PC-3 (cell line): ENCODE measurements at regions not wholly inside any gene's neighbourhood (a gene's known extent, or its start where the extent isn't known, plus 50 kb on each side); places are given as distances from the start of the nearest gene placed in this dataset.

Experiments used
- ATAC-seq: fragments of 200-7000 bp; cut with Tn5 transposase; 2 replicates; pipeline ENCODE4 v1.9.1; 2020; ENCODE audit warnings: mild to moderate bottlenecking, moderate library complexity
- BruUV-seq: library from RNA; stranded (reverse); fragments of 400-500 nt; replicated peaks from 2 replicates; lab custom pipeline; 2021; lab: Mats Ljungman, UMichigan
- CTCF ChIA-PET: fragments of 300-600 bp; sonication (Branson Sonifier 250); formaldehyde crosslinking; loops from one replicate; lab custom pipeline; 2022; ENCODE audit warnings: antibody characterized with exemption; lab: Charles Lee
- POLR2A ChIA-PET: fragments of 300-600 bp; sonication (Branson Sonifier 250); formaldehyde crosslinking; loops from one replicate; lab custom pipeline; 2022; ENCODE audit warnings: antibody characterized with exemption; ENCODE audit not compliant: unreplicated experiment; lab: Charles Lee
- DNase-seq: peaks from one replicate; pipeline ENCODE4 v3.0.0-alpha.2; 2015
- H2AFZ ChIP-seq: fragments of 300-600 bp; sonication (generic); 2 replicates; pipeline ENCODE4 v1.6.0; 2016; ENCODE audit warnings: antibody characterized with exemption, low read length
- H3F3A ChIP-seq: fragments of 300-600 bp; sonication (generic); one replicate; pipeline ENCODE4 v1.6.0; 2017; ENCODE audit warnings: antibody characterized with exemption, low read length, control low read depth, mild to moderate bottlenecking; ENCODE audit not compliant: unreplicated experiment
- H3K27ac ChIP-seq: fragments of 300-600 bp; sonication (generic); 2 replicates; pipeline ENCODE4 v1.5.1; 2016; ENCODE audit warnings: mild to moderate bottlenecking, low read length
- H3K27me3 ChIP-seq: fragments of 300-600 bp; sonication (generic); 2 replicates; pipeline ENCODE4 v1.6.1; 2016; ENCODE audit warnings: low read length, mixed read lengths
- H3K36me3 ChIP-seq: fragments of 300-600 bp; sonication (generic); 2 replicates; pipeline ENCODE4 v1.6.1; 2016; ENCODE audit warnings: low read depth, mixed run types, low read length, mixed read lengths
- H3K4me1 ChIP-seq: fragments of 300-600 bp; sonication (generic); 2 replicates; pipeline ENCODE4 v1.5.1; 2016; ENCODE audit warnings: low read length; ENCODE audit not compliant: insufficient read depth
- H3K4me2 ChIP-seq: fragments of 300-600 bp; sonication (generic); 2 replicates; pipeline ENCODE4 v1.6.0; 2016; ENCODE audit warnings: low read length
- H3K4me3 ChIP-seq: fragments of 300-600 bp; sonication (generic); 2 replicates; pipeline ENCODE4 v1.5.1; 2016; ENCODE audit warnings: mild to moderate bottlenecking, low read length, mixed read lengths
- H3K79me2 ChIP-seq: fragments of 300-600 bp; sonication (generic); 2 replicates; pipeline ENCODE4 v1.6.1; 2017; ENCODE audit warnings: low read length, mixed read lengths
- H3K9ac ChIP-seq: fragments of 300-600 bp; sonication (generic); 2 replicates; pipeline ENCODE4 v1.6.0; 2016; ENCODE audit warnings: mild to moderate bottlenecking, low read length
- H3K9me2 ChIP-seq: fragments of 300-600 bp; sonication (generic); replicated peaks from 2 replicates; pipeline ENCODE4 v1.6.1; 2016; ENCODE audit warnings: mixed run types, low read length, mixed read lengths
- H3K9me3 ChIP-seq: fragments of 300-600 bp; sonication (generic); 2 replicates; pipeline ENCODE4 v1.6.1; 2016; ENCODE audit warnings: low read length, mixed read lengths
- H4K20me1 ChIP-seq: fragments of 300-600 bp; sonication (generic); 2 replicates; pipeline ENCODE4 v1.6.1; 2016; ENCODE audit warnings: low read length, mixed read lengths
- EZH2 ChIP-seq: fragments of 300-600 bp; sonication (generic); IDR thresholded peaks from one replicate; pipeline ENCODE4 v1.6.1; 2017; ENCODE audit warnings: antibody characterized with exemption, mild to moderate bottlenecking, low read length; ENCODE audit not compliant: unreplicated experiment
- EZH2phosphoT487 ChIP-seq: fragments of 300-600 bp; sonication (generic); IDR thresholded peaks from 2 replicates; pipeline ENCODE4 v1.6.1; 2018; ENCODE audit warnings: mild to moderate bottlenecking, antibody characterized with exemption, low read length, borderline replicate concordance
- intact Hi-C: fragments of 100-400 bp; cut with micrococcal nuclease; formaldehyde crosslinking; loops from 2 replicates; pipeline ENCODE4 v1.9.0; 2023
- TF ChIP-seq, protein P1 (sequence below): fragments of 300-600 bp; sonication (generic); conservative IDR thresholded peaks from 2 replicates; pipeline ENCODE4 v1.5.1; 2017; ENCODE audit warnings: antibody characterized with exemption, low read depth, mild to moderate bottlenecking, low read length

DNA sequence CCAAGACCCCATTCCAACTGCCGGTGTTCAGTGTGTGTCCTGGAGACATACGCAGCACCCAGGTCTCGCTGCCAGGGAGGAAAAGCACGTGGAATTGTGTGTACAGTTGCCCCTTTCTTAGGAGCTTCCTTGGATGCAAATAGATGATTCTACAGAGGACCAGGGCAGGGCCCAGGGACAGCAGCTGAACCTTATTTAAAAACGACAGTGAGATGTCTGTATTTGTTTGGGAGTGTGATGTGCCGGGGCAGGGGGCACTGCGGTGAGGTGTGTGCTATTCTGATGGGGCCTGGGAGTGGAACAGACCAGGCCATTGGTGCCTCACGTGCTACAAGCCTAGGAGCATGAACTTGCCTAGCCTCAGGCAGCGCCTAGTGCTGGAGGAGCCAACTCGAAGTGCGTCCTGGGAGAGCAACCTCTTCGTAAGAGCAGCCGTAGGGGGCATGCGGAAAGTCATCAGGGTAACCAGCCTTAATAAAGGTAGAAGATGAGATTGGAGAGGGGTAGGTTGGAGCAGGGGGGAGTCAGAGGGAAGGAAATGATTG lies 98.3 kb upstream of the ESRRB start:
- Histone ChIP-seq H3K9me2 (no peaks in the 10 kb centered on the region), H2AFZ (no peak overlapping the region), H4K20me1 (no peaks in the 10 kb centered on the region), H3K27me3 (no peaks in the 10 kb centered on the region), H3K79me2 (no peaks in the 10 kb centered on the region), H3K27ac (no peak overlapping the region), H3K4me2 (no peak overlapping the region), H3K36me3 (no peaks in the 10 kb centered on the region), H3K4me3 (no peak overlapping the region), H3F3A (no peaks in the 10 kb centered on the region), H3K4me1 (no peaks in the 10 kb centered on the region), H3K9ac (no peak overlapping the region), H3K9me3 (no peaks in the 10 kb centered on the region)
- ChIA-PET POLR2A (no interaction called here), CTCF (no interaction called here)
- no peak for ATAC-seq
- DNase-seq, result no peak
- no TSS peak for BruUV-seq
- TF ChIP-seq EZH2 (no peak), EZH2phosphoT487 (no peak)
- TF ChIP-seq, protein P1, sequence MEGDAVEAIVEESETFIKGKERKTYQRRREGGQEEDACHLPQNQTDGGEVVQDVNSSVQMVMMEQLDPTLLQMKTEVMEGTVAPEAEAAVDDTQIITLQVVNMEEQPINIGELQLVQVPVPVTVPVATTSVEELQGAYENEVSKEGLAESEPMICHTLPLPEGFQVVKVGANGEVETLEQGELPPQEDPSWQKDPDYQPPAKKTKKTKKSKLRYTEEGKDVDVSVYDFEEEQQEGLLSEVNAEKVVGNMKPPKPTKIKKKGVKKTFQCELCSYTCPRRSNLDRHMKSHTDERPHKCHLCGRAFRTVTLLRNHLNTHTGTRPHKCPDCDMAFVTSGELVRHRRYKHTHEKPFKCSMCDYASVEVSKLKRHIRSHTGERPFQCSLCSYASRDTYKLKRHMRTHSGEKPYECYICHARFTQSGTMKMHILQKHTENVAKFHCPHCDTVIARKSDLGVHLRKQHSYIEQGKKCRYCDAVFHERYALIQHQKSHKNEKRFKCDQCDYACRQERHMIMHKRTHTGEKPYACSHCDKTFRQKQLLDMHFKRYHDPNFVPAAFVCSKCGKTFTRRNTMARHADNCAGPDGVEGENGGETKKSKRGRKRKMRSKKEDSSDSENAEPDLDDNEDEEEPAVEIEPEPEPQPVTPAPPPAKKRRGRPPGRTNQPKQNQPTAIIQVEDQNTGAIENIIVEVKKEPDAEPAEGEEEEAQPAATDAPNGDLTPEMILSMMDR, result no peak
- intact Hi-C loops, result no loop called here

GRCh38 chr14:76280221-76280620 lies 95.7 kb upstream of the ESRRB start:
- Histone ChIP-seq H3K9ac (no peak overlapping the region), H3K27ac (no peak overlapping the region), H3K9me3 (no peaks in the 10 kb centered on the region), H3K27me3 (no peaks in the 10 kb centered on the region), H3K4me1 (no peaks in the 10 kb centered on the region), H3K36me3 (no peaks in the 10 kb centered on the region), H3K9me2 (no peaks in the 10 kb centered on the region), H4K20me1 (no peaks in the 10 kb centered on the region), H2AFZ (no peak overlapping the region), H3K4me2 (no peak overlapping the region), H3F3A (no peaks in the 10 kb centered on the region), H3K4me3 (no peak overlapping the region), H3K79me2 (no peaks in the 10 kb centered on the region)
- TF ChIP-seq, protein P1, result no peak
- TF ChIP-seq EZH2 (no peak), EZH2phosphoT487 (no peak)
- CTCF ChIA-PET, result no interaction called here
- BruUV-seq, result no TSS peak
- DNase-seq (no peak), ATAC-seq (no peak)
- POLR2A ChIA-PET, result no interaction called here
- intact Hi-C loops, result no loop called here

GRCh38 chr14:76282581-76282980 lies 93.4 kb upstream of the ESRRB start:
- Histone ChIP-seq H3K4me3 (no peak overlapping the region), H3K9ac (no peak overlapping the region), H3K79me2 (no peaks in the 10 kb centered on the region), H3K4me2 (no peak overlapping the region), H3K27ac (no peak overlapping the region), H3K4me1 (no peaks in the 10 kb centered on the region), H3K9me3 (no peaks in the 10 kb centered on the region), H4K20me1 (no peaks in the 10 kb centered on the region), H2AFZ (no peak overlapping the region), H3K27me3 (no peaks in the 10 kb centered on the region; the same call in 1 of the 2 replicates), H3K9me2 (no peaks in the 10 kb centered on the region), H3K36me3 (no peaks in the 10 kb centered on the region), H3F3A (no peaks in the 10 kb centered on the region)
- CTCF ChIA-PET, result no interaction called here
- POLR2A ChIA-PET, result no interaction called here
- ATAC-seq, result no peak
- no peak for DNase-seq
- TF ChIP-seq EZH2 (no peak), EZH2phosphoT487 (no peak)
- TF ChIP-seq, protein P1, result no peak
- no TSS peak for BruUV-seq
- intact Hi-C loops, result no loop called here
